MG63 (cell line): ENCODE measurements at regions not wholly inside any gene's neighbourhood (a gene's known extent, or its start where the extent isn't known, plus 50 kb on each side); places are given as distances from the start of the nearest gene placed in this dataset.

Source experiments
- DNase-seq: peaks from one replicate; pipeline ENCODE4 v3.0.0-alpha.2; 2020
- H3K27me3 ChIP-seq: fragments of 250-450 bp; sonication (Bioruptor Pico); 2 replicates; pipeline ENCODE4 v1.5.1; 2020; ENCODE audit warnings: mild to moderate bottlenecking, moderate library complexity
- H3K36me3 ChIP-seq: fragments of 250-450 bp; sonication (Bioruptor Pico); 2 replicates; pipeline ENCODE4 v1.5.1; 2020; ENCODE audit warnings: mild to moderate bottlenecking, moderate library complexity
- H3K4me3 ChIP-seq: fragments of 250-450 bp; sonication (Bioruptor Pico); 2 replicates; pipeline ENCODE4 v1.5.1; 2020; ENCODE audit warnings: mild to moderate bottlenecking, moderate library complexity
- H3K9me3 ChIP-seq: fragments of 250-450 bp; sonication (Bioruptor Pico); 2 replicates; pipeline ENCODE4 v1.5.1; 2020; ENCODE audit warnings: mild to moderate bottlenecking, moderate library complexity

- H3K4me3 ChIP-seq: no peak overlapping the region
- H3K36me3 ChIP-seq: no peaks in the 10 kb centered on the region
- no peaks in the 10 kb centered on the region for H3K9me3 ChIP-seq
- H3K27me3 ChIP-seq: peaks cover 16% of the 10 kb centered on the region
- no peak for DNase-seq
Measured at GRCh38 chr19:32223106-32223505, 122.3 kb upstream of the ZNF507 start.

- Histone ChIP-seq H3K9me3 (no peaks in the 10 kb centered on the region), H3K27me3 (peaks cover 16% of the 10 kb centered on the region), H3K36me3 (no peaks in the 10 kb centered on the region), H3K4me3 (no peak overlapping the region)
- no peak for DNase-seq
Measured at GRCh38 chr19:32223595-32224370, 121.6 kb upstream of the ZNF507 start.

GRCh38 chr19:32224371-32225244 is 120.8 kb upstream of the ZNF507 start:
- Histone ChIP-seq H3K4me3 (no peak overlapping the region), H3K9me3 (no peaks in the 10 kb centered on the region), H3K27me3 (peaks cover 16% of the 10 kb centered on the region), H3K36me3 (no peaks in the 10 kb centered on the region)
- peak; percentile 55 for DNase-seq

DNA sequence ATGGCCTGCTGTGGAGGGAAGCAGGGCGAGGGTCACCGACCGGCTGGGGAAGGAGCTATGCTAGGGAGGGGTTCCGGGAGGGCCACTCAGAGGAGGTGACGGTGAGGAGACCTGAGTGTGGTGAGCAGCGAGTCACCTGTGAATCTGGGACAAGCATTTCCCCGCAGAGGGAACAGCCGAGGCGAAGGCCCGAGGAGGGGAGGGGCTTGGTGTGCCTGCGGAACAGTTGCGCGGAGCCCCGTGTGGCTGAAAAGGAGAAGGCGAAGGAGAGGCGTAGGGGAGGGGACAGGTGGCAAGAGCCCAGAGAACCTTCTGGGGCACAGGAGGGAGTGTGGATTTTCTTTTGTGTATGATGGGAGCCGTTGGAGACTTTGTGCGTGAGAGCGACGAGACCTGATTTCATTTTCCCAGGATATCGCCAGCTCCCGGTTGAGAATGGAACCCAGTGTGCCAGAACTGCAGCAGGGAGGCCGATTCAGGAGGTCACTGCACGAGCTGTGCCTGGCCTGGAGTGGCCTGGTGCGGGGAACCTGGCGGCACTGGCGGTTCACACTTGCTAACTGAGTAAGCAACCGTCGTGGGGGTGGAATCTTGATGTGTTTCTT is 117.7 kb upstream of the ZNF507 start:
- Histone ChIP-seq H3K4me3 (no peak overlapping the region), H3K27me3 (peaks cover 16% of the 10 kb centered on the region)
- no peak for DNase-seq

GRCh38 chr19:32230441-32230840 is 115.0 kb upstream of the ZNF507 start:
- no peak overlapping the region for H3K4me3 ChIP-seq
- H3K36me3 ChIP-seq: no peaks in the 10 kb centered on the region
- H3K27me3 ChIP-seq: peaks cover 10% of the 10 kb centered on the region
- H3K9me3 ChIP-seq: no peaks in the 10 kb centered on the region
- no peak for DNase-seq

More for the DNA sequence above, 117.7 kb upstream of the ZNF507 start:
- H3K9me3 ChIP-seq: no peaks in the 10 kb centered on the region
- H3K36me3 ChIP-seq: no peaks in the 10 kb centered on the region

DNA sequence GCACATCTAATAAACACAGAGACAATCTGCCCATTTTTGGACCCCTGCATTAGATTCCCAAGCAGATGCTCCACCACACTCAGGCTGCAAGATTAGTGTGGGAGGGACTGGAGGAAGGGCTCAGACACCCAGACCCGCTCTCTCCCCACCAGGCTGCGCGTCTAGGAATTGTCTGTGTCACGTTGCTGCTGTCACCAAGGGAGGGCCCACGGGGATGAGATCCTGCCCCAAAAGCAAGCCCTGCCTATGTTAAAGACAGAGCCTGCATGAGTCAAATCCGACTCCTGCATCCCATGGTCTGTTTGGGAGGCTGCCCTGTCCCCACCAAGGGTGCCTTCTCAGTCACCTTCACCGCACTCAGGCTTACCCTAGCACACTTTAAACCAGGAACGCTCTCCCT is 114.4 kb upstream of the ZNF507 start:
- H3K4me3 ChIP-seq: no peak overlapping the region
- no peaks in the 10 kb centered on the region for H3K36me3 ChIP-seq
- no peaks in the 10 kb centered on the region for H3K9me3 ChIP-seq
- DNase-seq: no peak
- peaks cover 8% of the 10 kb centered on the region for H3K27me3 ChIP-seq

DNA sequence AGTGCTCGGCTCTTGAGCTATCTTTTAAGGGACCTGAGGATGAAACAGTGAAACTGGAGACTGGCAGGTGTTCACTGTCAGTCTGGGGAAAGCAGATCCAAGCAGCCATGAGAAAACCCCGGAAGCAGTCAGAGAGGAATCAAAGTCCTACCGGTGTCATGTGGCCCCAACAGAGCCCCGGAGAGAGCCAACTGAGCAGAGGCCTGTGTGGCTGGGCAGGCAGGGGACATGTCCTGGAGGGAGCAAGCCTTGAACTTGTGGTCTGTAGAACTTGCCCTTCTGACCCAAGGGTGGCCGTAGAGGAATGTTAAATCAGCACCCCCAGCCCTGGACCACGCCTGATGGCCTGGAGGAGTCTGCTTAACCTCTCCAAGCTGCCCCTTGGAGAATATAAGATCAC is 113.7 kb upstream of the ZNF507 start:
- Histone ChIP-seq H3K27me3 (peaks cover 1% of the 10 kb centered on the region), H3K36me3 (no peaks in the 10 kb centered on the region), H3K4me3 (no peak overlapping the region), H3K9me3 (no peaks in the 10 kb centered on the region)
- DNase-seq: no peak

- H3K27me3 ChIP-seq: no peaks in the 10 kb centered on the region; the same call in 1 of the 2 replicates
- H3K36me3 ChIP-seq: no peaks in the 10 kb centered on the region
- H3K9me3 ChIP-seq: no peaks in the 10 kb centered on the region
- DNase-seq: no peak
- H3K4me3 ChIP-seq: no peak overlapping the region
Measured at GRCh38 chr19:32232449-32232848, 113.0 kb upstream of the ZNF507 start.

- no peaks in the 10 kb centered on the region for H3K36me3 ChIP-seq
- DNase-seq: no peak
- H3K9me3 ChIP-seq: no peaks in the 10 kb centered on the region
- no peaks in the 10 kb centered on the region; the same call in 1 of the 2 replicates for H3K27me3 ChIP-seq
- H3K4me3 ChIP-seq: no peak overlapping the region
Measured at GRCh38 chr19:32233091-32233490, 112.3 kb upstream of the ZNF507 start.

DNA sequence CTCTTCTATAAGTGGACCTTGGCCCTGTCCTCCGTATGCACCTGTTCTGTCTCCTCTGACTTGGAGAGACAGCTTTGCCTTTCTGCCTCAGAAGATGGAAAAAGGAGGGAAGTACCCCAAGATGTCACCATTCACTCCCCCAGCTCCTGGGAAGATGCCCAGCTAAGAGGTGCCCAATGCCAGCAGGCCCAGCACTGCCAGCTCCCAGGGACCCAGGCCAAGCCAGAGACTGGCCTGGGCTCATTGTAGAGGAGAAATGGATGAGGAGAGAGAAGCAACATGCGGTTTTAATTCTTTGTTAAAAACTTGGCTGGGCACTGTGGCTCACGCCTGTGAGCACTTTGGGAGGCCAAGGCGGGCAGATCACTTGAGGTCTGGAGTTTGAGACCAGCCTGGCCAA is 111.5 kb upstream of the ZNF507 start:
- no peak overlapping the region for H3K4me3 ChIP-seq
- H3K9me3 ChIP-seq: no peaks in the 10 kb centered on the region
- no peaks in the 10 kb centered on the region for H3K36me3 ChIP-seq
- no peak for DNase-seq
- H3K27me3 ChIP-seq: no peaks in the 10 kb centered on the region; the same call in 1 of the 2 replicates

- DNase-seq: no peak
- Histone ChIP-seq H3K4me3 (no peak overlapping the region), H3K36me3 (no peaks in the 10 kb centered on the region), H3K27me3 (no peaks in the 10 kb centered on the region; the same call in 1 of the 2 replicates), H3K9me3 (no peaks in the 10 kb centered on the region)
Measured at GRCh38 chr19:32234663-32235217, 110.7 kb upstream of the ZNF507 start.

GRCh38 chr19:32238076-32238475 is 107.3 kb upstream of the ZNF507 start:
- Histone ChIP-seq H3K27me3 (no peaks in the 10 kb centered on the region; the same call in 1 of the 2 replicates), H3K9me3 (no peaks in the 10 kb centered on the region), H3K36me3 (no peaks in the 10 kb centered on the region), H3K4me3 (no peak overlapping the region)
- no peak for DNase-seq

DNA sequence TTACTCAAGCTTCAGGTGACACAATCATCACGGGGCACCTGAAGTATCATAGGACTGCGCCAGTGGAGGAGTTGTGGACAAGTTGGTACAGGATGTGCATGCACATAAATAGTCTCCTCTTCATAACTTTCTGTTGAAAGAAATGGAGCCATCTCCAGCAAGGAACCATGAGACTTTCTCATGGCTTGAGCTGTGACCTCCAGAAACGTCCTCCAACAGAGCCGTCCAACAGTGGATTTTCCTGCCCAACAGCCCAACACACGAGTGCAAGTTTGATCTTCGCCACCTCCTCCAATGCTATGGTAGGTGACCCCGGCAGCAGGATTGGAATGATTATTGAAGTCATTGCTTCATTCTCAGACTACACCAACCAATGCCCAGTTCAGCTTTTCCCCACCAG is 105.1 kb upstream of the ZNF507 start:
- H3K36me3 ChIP-seq: no peaks in the 10 kb centered on the region
- H3K9me3 ChIP-seq: no peaks in the 10 kb centered on the region
- H3K4me3 ChIP-seq: no peak overlapping the region

GRCh38 chr19:32241306-32241705 is 104.1 kb upstream of the ZNF507 start:
- H3K36me3 ChIP-seq: no peaks in the 10 kb centered on the region
- no peaks in the 10 kb centered on the region for H3K27me3 ChIP-seq
- no peak overlapping the region for H3K4me3 ChIP-seq
- DNase-seq: no peak
- no peaks in the 10 kb centered on the region for H3K9me3 ChIP-seq

More for the DNA sequence above, 105.1 kb upstream of the ZNF507 start:
- no peaks in the 10 kb centered on the region; the same call in 1 of the 2 replicates for H3K27me3 ChIP-seq
- no peak for DNase-seq

DNA sequence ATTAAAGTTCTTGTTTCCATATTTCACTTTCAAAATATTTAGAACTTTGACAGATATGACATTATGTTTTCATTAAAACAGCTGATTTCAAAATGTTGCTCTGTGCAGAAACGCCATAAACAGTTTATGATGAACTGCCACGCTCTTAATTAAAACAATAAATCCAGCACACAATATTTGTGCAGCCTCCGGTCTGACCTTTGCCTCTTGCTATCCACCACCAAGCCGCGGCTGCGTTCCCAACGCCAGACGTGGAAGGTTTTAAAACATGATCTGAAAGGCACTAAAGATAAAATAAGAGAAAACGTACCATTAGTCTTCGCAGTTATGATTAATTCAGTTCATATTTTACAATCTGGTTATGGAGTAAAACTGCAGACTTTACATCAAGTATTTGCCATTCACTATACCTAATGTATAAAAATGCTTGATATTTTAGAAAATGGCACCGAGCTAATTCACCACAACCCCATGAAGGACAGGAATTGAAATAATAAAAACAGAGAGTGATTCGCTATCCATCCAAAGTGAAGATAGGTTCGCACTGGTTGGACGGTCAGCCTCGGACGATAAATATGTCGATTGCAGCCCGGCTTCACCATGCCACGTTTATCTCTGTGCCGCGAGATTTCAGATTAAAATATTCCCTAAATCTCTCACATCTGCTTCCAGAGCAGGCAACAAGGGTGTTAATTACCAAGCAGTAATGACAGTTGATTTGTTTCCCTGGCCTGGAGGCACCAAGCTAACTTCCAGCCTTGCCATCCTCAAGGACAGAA is 103.3 kb upstream of the ZNF507 start:
- H3K9me3 ChIP-seq: no peaks in the 10 kb centered on the region
- no peak for DNase-seq
- H3K36me3 ChIP-seq: no peaks in the 10 kb centered on the region
- no peaks in the 10 kb centered on the region for H3K27me3 ChIP-seq
- H3K4me3 ChIP-seq: no peak overlapping the region

DNA sequence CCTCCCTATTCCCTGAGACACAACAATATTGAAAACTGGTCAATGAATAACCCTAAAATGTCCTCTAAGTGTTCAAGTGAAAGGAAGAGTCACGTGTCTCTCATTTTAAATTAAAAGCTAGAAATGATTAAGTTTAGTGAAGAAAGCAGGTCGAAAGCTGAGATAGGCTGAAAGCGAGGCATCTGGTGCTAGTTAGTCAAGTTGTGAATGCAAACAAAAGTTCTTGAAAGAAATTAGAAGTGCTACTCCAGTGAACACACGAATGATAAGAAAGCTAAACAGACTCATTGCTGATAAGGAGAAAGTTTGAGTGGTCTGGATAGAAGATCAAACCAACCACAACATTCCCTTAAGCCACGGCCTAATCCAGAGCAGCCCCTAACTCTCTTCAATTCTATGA is 99.4 kb upstream of the ZNF507 start:
- Histone ChIP-seq H3K9me3 (no peaks in the 10 kb centered on the region), H3K36me3 (no peaks in the 10 kb centered on the region), H3K4me3 (no peak overlapping the region), H3K27me3 (no peaks in the 10 kb centered on the region)
- DNase-seq: no peak
